ENCODE measurements at regions not wholly inside any gene's neighbourhood (a gene's known extent, or its start where the extent isn't known, plus 50 kb on each side); places are given as distances from the start of the nearest gene placed in this dataset.

- DNase-seq, result no peak
Observed at GRCh38 chr13:76038920-76039716, 403.0 kb downstream of the LMO7 start.

- DNase-seq, result no peak
Observed at GRCh38 chr13:76036176-76036575, 400.0 kb downstream of the LMO7 start.

- no peak for DNase-seq
Observed at GRCh38 chr13:76035711-76036110, 399.6 kb downstream of the LMO7 start.

DNA sequence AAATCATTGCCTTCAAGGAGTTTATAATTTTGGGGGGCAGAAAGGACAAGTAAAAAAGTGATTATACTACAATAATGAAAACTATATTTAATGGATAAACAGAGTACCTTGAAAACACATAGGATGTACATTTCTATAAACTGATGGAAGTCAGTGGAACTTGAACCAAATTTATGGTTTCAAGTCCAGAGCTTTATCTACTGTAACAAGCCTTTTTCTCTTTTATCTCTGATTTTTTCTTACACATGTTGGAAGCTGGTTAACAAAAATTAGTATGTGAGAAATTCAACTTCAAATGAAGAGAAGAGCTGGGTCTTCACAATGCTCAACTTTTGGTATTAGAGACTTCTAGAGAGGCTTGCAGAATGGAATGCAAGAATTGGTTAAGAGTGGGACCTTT is 393.6 kb downstream of the LMO7 start:
- DNase-seq, result no peak

DNA sequence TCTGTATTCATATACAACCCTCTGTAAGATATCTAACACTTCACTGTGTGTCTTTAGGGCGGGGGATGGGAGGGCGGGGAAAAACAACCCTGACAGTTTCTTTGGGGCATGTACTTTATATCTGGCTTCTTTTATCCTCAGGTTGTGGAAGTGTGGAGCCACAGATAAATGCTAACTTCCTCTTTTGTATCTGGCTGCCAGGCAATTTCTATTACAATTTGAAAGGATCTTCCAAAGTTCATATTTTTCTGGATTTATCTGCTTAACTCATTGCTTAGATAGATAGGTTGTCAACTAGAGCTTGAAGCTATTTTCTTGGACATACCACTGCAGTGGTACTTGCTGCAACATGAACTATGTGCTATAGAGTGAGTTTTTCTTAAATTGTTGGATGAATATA is 393.0 kb downstream of the LMO7 start:
- DNase-seq, result no peak

- no peak for DNase-seq
Observed at GRCh38 chr13:76027131-76027530, 391.0 kb downstream of the LMO7 start.

GRCh38 chr13:76025392-76025791 is 389.3 kb downstream of the LMO7 start:
- no peak for DNase-seq

GRCh38 chr13:76024151-76024550 is 388.0 kb downstream of the LMO7 start:
- DNase-seq, result no peak

- no peak for DNase-seq
Observed at GRCh38 chr13:76023652-76024051, 387.5 kb downstream of the LMO7 start.

GRCh38 chr13:76020421-76020955 is 384.4 kb downstream of the LMO7 start:
- no peak for DNase-seq

GRCh38 chr13:76019421-76020044 is 383.4 kb downstream of the LMO7 start:
- DNase-seq, result no peak

DNA sequence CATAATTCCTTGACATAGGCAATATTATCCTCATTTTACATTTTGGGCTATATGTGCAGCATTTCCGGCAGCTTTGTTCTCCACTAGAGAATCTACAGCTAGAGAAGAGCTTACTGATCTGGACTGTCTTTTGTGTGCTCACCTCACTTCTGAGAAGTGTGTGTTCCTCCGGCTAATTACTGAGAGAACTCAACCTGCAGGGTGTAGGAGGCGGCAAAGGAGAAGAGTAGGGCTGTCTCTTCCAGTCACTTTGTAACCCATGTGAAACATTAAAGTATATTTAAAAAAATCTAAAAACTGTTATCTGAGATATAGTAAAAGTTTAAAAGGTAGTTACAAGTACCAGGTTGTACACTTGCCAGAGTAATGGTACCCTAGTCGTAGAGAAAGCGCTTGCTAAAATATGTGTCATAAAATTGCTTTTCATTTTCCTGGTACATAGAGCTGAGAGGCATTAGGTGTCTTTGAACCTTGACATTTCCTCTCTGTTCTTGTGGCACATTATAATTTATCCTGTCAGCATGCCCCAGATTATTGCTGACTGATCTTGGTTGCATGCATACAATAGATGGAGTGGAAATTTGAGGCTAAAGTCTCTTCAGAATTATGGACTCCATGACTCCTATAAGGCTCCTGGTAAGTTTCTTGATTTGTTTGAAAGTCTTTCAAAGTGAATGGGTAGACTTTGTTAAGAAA is 381.9 kb downstream of the LMO7 start:
- no peak for DNase-seq

GRCh38 chr13:76016799-76017400 is 380.8 kb downstream of the LMO7 start:
- DNase-seq, result no peak

DNA sequence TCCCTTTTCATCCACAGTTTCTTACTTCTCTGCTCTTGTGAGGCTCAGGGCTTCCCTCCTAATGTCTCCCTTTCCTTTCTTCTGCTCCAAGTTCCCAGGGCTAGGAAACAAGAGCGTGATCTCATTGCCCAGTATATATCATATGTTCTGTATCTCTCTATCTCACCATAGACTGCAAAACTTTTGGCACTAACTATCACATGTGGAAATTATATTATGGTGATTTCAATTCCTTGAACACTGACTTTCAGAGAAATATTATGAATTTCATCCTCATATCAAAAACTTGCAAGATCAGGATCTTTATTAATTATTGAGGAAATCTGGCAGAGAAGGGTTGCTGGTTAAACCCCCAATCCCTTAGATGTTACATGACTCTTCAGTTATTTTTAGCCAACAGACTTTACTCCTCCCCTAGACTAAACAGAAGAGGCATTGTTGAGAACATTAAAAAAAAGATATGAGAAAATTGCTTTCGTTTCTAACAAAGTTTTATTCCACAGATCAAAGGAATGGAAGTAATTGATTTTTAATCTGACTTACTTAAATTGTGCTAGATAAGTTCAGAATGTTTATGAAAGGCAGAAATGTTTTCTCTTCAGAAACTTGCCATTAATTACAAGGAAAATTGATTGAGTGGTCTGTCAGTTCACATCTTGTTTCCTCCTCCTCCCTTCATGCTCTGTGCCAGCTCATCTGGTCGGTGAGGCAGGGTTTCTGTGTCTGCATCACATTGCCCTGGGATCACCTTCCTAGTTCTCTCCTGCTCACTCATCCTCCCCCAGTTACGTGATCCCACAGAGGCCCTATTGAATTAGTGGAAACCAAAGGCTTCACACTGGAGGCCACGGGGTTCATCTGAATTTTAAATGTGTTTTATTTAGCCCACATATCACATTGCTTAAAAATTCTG is 378.5 kb downstream of the LMO7 start:
- no peak for DNase-seq

DNA sequence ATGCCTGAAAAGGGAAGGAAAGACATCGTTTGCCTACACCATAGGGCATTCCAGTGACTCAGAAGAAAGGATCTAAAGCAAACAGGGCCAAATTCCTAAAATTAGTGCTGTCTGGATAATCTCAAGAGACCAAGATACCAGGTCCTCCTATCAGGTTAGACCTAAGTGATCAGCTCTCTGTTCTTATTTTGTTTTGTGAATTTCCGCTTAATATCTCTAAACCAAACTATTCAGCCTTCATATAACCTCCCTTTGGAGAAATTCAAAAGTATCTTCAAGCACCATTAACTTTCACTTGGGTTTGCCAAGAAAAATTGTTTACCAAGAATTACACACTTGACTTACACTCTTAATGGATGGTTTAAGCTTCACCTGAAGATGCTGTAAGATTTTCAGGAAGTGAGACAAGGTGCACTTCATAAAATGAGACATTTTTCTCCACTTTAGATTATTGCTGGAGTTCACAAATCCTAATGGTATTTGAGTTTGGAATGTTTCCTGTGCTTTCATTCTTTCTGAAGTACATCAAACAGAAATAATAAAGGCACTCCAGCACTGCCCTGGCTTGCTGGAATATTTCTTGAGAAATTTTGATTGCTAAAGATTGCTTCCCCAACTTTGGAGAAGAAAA is 376.1 kb downstream of the LMO7 start:
- no peak for DNase-seq

DNA sequence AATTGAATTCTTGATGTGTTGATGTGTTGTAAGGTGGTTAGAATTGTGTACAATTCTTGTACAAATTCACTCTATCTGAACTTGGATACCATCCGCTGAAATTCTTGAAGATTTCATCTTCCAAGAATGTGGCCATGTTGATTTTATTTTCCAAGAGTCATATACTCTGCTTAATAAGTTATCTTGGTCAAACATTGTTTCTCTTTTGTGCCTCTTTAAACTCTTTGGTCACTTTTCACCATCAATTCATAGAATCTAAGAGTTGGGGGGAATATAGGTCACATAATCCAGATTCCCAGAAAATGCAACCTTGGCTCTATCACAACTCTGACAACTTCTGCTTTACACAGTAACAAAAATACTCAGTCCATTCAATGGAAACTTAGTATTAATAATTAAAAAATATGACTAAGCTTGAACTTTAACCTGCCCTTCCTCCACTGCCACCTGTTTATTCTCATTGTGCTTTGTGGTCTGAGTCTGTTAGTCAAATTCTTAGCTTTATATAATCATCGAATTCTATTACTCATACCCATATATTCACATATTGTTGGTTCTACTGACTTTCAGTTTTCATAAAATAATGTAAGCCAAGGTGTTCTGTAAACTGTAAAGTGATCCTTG is 373.2 kb downstream of the LMO7 start:
- no peak for DNase-seq

GRCh38 chr13:76004416-76004815 is 368.3 kb downstream of the LMO7 start:
- no peak for DNase-seq

DNA sequence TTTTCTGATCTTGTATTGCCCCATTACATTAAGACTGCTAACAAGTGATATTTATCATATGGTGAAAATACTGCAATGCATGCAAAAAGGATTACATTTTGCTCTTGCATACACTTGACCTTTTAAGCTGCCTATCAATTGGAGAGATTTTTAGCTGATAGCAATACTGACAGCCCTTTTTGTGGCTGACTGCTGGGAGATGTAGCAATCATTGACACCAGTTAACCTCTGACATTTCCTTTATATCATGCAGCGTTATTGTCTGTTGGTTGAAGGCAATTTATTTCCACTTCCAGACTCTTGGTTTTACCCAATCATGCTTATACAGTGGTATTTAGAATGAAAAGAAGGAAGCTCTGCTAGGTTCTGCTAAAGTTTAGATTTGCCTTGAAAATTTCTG is 364.0 kb downstream of the LMO7 start:
- DNase-seq, result no peak

DNA sequence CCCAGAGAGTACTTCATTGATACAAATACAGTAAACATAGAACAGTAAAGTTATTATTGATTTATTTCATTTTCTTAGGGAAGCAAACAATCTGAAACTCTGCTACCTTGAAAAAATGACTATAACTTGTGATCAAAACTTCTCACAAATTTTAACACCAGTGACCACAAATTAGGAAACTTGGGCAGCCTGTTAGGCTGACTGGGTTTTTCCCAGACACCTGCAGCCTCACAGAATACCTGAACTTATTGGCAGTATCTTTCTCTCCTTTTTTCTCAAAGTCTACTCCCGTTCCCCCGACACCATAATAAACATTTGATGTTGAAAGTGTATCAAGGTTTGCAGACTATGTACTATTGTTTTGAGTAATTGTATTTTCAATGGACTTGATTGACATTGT is 360.5 kb downstream of the LMO7 start:
- DNase-seq, result no peak

- no peak for DNase-seq
Observed at GRCh38 chr13:75995966-75996365, 359.8 kb downstream of the LMO7 start.

DNA sequence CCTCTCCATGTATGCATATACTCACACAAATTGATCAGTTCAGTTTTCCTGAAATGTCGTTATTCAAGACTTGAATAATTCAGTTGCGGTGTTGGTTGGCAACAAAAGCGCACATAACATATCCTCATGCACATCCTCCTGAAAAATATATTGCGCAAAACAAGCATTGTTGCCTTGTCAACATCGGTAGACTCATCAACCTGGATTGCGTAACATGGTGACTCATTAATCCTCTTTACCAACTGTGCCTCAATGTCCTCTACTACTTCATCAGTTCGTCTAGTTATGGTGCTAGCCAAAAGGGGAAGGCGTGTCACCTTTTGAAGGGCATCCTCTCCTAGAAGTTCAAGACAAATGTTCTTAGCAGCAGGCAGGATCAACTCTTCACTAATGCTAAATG is 357.7 kb downstream of the LMO7 start:
- DNase-seq, result no peak
